ENCODE measurements at regions not wholly inside any gene's neighbourhood (a gene's known extent, or its start where the extent isn't known, plus 50 kb on each side); places are given as distances from the start of the nearest gene placed in this dataset.

GRCh38 chr2:59774821-59775433 lies 778.5 kb downstream of the BCL11A start:
- CTCF ChIA-PET: no interaction called here
- Mint-ChIP-seq H3K27ac (no peak overlapping the region), H3K4me1 (no peaks in the 10 kb centered on the region), H3K36me3 (no peaks in the 10 kb centered on the region), H3K27me3 (peaks cover 0 to 12% (median 4%) of the 10 kb centered on the region in 5 donors), H3K9me3 (peaks cover 0 to 4% (median 0%) of the 10 kb centered on the region in 11 donors), H3K4me3 (no peak overlapping the region)
- Histone ChIP-seq H3K4me3 (ENCODE audit: low read length) (no peak overlapping the region), H3K9me3 (ENCODE audit: control insufficient read depth in 2 of 3, low read length in 3 of 3) (no peaks in the 10 kb centered on the region), H3K4me1 (ENCODE audit: control insufficient read depth in 2 of 2, insufficient read depth in 2 of 2, low read length in 2 of 2) (no peaks in the 10 kb centered on the region), H3K27me3 (ENCODE audit: control insufficient read depth in 2 of 2, insufficient read depth in 2 of 2, low read length in 2 of 2) (no peaks in the 10 kb centered on the region), H3K36me3 (ENCODE audit: control insufficient read depth in 2 of 3, insufficient read depth in 3 of 3, low read length in 3 of 3) (no peaks in the 10 kb centered on the region), H3K27ac (ENCODE audit: low read depth, low read length) (no peak overlapping the region)
- POLR2A ChIA-PET: interaction anchor here (0.5 kb wide), 1 partner anchor 72 kb away, joined by 3 read pairs; no protein-coding TSS in a partner anchor
- DNase-seq (no peak), ATAC-seq (no peak)
- intact Hi-C loops (cut with micrococcal nuclease): no loop called here

DNA sequence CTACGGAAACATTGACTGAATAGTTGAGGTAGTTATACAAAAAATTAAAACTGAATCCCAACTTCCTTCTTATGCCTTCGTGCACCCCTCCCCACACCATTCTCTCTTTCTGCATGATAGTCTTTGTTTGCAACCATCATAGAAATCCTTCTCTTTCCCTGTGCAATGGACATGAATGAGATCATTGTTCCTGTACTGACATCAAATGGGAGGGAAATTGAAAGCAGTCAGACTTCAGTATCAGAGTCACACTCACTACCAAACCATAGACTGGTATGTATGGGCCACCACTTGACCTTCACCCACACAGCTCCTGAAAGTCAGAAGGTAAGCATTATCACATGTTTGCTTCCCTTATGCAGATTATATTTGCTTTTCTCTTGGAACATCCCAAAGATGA lies 782.8 kb downstream of the BCL11A start:
- Histone ChIP-seq H3K9me3 (ENCODE audit: control insufficient read depth in 2 of 3, low read length in 3 of 3) (no peaks in the 10 kb centered on the region), H3K36me3 (ENCODE audit: control insufficient read depth in 2 of 3, insufficient read depth in 3 of 3, low read length in 3 of 3) (no peaks in the 10 kb centered on the region), H3K27me3 (ENCODE audit: control insufficient read depth in 2 of 2, insufficient read depth in 2 of 2, low read length in 2 of 2) (no peaks in the 10 kb centered on the region), H3K4me3 (ENCODE audit: low read length) (no peak overlapping the region), H3K27ac (ENCODE audit: low read depth, low read length) (no peak overlapping the region), H3K4me1 (ENCODE audit: control insufficient read depth in 2 of 2, insufficient read depth in 2 of 2, low read length in 2 of 2) (no peaks in the 10 kb centered on the region)
- Mint-ChIP-seq H3K4me3 (no peak overlapping the region), H3K27me3 (peaks cover 0 to 6% (median 4%) of the 10 kb centered on the region in 5 donors), H3K27ac (no peak overlapping the region), H3K36me3 (no peaks in the 10 kb centered on the region), H3K4me1 (no peaks in the 10 kb centered on the region), H3K9me3 (peaks cover 0 to 4% (median 0%) of the 10 kb centered on the region in 11 donors)
- no peak for DNase-seq
- ATAC-seq: no peak
- intact Hi-C loops (cut with micrococcal nuclease): no loop called here
- ChIA-PET CTCF (no interaction called here), POLR2A (no interaction called here)

DNA sequence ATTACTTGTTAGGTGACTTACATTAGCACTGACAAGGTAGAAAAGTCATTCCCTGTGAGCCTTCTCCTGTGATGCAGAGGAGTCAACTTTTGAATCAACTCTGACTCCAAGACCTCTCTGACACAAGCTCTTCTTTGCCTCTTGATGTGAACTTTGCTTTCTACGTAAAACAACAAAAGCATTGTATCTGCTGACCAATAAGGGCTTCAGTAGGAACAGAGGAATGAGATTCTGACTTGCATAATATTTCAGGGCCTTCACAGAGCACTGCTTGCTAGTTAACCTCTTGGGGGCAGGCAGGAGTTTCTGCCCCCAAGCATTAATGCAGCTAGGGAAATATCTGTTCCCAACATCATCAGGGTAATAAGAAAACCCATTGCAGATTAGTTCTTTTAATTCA lies 791.5 kb downstream of the BCL11A start:
- Histone ChIP-seq H3K36me3 (ENCODE audit: control insufficient read depth in 2 of 3, insufficient read depth in 3 of 3, low read length in 3 of 3) (no peaks in the 10 kb centered on the region), H3K4me1 (ENCODE audit: control insufficient read depth in 2 of 2, insufficient read depth in 2 of 2, low read length in 2 of 2) (no peaks in the 10 kb centered on the region), H3K27ac (ENCODE audit: low read depth, low read length) (no peak overlapping the region), H3K9me3 (ENCODE audit: control insufficient read depth in 2 of 3, low read length in 3 of 3) (no peaks in the 10 kb centered on the region), H3K4me3 (ENCODE audit: low read length) (no peak overlapping the region), H3K27me3 (ENCODE audit: control insufficient read depth in 2 of 2, insufficient read depth in 2 of 2, low read length in 2 of 2) (no peaks in the 10 kb centered on the region)
- ChIA-PET POLR2A (no interaction called here), CTCF (no interaction called here)
- Mint-ChIP-seq H3K9me3 (no peaks in the 10 kb centered on the region), H3K4me1 (no peaks in the 10 kb centered on the region), H3K4me3 (no peak overlapping the region), H3K27ac (no peak overlapping the region), H3K36me3 (no peaks in the 10 kb centered on the region), H3K27me3 (no peaks in the 10 kb centered on the region)
- no peak for ATAC-seq
- intact Hi-C loops (cut with micrococcal nuclease): no loop called here
- DNase-seq: no peak

DNA sequence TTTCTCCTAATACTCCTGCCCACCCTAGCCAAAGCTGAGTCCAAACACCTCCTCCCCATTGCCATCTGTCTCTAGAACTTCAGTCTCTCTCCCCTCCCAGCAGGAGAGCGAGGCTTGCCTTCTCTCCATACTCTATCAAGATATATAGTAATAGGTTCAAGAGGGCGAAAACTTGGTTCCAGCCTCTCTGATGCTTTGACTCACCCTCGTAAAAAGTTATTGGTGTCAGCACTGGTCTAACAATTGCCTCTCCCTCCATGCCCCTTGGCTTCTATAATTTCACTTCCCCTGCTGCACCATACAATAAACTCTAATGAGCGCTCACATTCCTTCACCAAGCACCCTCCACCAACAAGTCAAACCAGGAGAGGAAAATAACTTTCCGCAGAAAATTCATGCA lies 797.3 kb downstream of the BCL11A start:
- no peak overlapping the region for H3K27ac ChIP-seq (ENCODE audit: low read depth, low read length)
- no peaks in the 10 kb centered on the region for H3K9me3 ChIP-seq (ENCODE audit: control insufficient read depth in 2 of 3, low read length in 3 of 3)
- no peaks in the 10 kb centered on the region for H3K36me3 ChIP-seq (ENCODE audit: control insufficient read depth in 2 of 3, insufficient read depth in 3 of 3, low read length in 3 of 3)
- H3K4me1 ChIP-seq (ENCODE audit: control insufficient read depth in 2 of 2, insufficient read depth in 2 of 2, low read length in 2 of 2): no peaks in the 10 kb centered on the region
- CTCF ChIA-PET: no interaction called here
- Mint-ChIP-seq H3K27ac (no peak overlapping the region), H3K4me3 (no peak overlapping the region), H3K4me1 (no peaks in the 10 kb centered on the region), H3K36me3 (no peaks in the 10 kb centered on the region), H3K9me3 (no peaks in the 10 kb centered on the region), H3K27me3 (peaks cover 0 to 3% (median 0%) of the 10 kb centered on the region in 5 donors)
- no peak for DNase-seq
- no peak for ATAC-seq
- POLR2A ChIA-PET: no interaction called here
- H3K27me3 ChIP-seq (ENCODE audit: control insufficient read depth in 2 of 2, insufficient read depth in 2 of 2, low read length in 2 of 2): no peaks in the 10 kb centered on the region
- H3K4me3 ChIP-seq (ENCODE audit: low read length): no peak overlapping the region
- intact Hi-C loops (cut with micrococcal nuclease): loop anchor here in 1 of 2 donors (10.0 kb wide), 1 partner anchor 349 kb away; no protein-coding TSS in a partner anchor

- Histone ChIP-seq H3K27me3 (ENCODE audit: control insufficient read depth in 2 of 2, insufficient read depth in 2 of 2, low read length in 2 of 2) (no peaks in the 10 kb centered on the region), H3K4me1 (ENCODE audit: control insufficient read depth in 2 of 2, insufficient read depth in 2 of 2, low read length in 2 of 2) (no peaks in the 10 kb centered on the region), H3K9me3 (ENCODE audit: control insufficient read depth in 2 of 3, low read length in 3 of 3) (no peaks in the 10 kb centered on the region), H3K36me3 (ENCODE audit: control insufficient read depth in 2 of 3, insufficient read depth in 3 of 3, low read length in 3 of 3) (no peaks in the 10 kb centered on the region), H3K27ac (ENCODE audit: low read depth, low read length) (no peak overlapping the region), H3K4me3 (ENCODE audit: low read length) (no peak overlapping the region)
- no peaks in the 10 kb centered on the region for H3K4me1 Mint-ChIP-seq
- ChIA-PET POLR2A (no interaction called here), CTCF (interaction anchor here (0.5 kb wide), 1 partner anchor 27 kb away, joined by 3 read pairs; no protein-coding TSS in a partner anchor)
- no peaks in the 10 kb centered on the region for H3K36me3 Mint-ChIP-seq
- no peak overlapping the region for H3K4me3 Mint-ChIP-seq
- no peaks in the 10 kb centered on the region for H3K9me3 Mint-ChIP-seq
- ATAC-seq (no peak), DNase-seq (no peak)
- peaks cover 0 to 3% (median 0%) of the 10 kb centered on the region in 5 donors for H3K27me3 Mint-ChIP-seq
- intact Hi-C loops (cut with micrococcal nuclease): loop anchor here in 1 of 2 donors (10.0 kb wide), 1 partner anchor 351 kb away; no protein-coding TSS in a partner anchor
- H3K27ac Mint-ChIP-seq: no peak overlapping the region
Observed at GRCh38 chr2:59754011-59754735, 799.3 kb downstream of the BCL11A start.

DNA sequence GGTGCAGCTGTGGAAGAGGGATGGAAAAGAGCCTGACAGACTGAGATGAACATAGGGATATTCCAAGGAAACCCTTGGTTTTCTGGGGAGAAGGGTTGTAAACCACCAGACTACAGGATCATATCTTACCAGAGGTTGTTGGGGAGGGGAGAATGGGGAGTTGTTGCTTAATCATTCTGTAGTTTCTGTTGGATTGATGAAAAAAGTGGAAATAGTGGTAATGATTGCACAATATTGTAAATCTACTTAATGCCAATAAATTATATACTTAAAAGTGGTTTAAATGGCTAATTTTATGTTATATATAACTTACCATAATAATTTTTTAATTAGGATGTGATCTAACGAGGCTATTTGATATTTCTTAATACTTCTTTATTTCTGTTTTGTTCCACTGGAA lies 800.9 kb downstream of the BCL11A start:
- ChIA-PET POLR2A (interaction anchor here (0.6 kb wide), 1 partner anchor 1477 kb away, joined by 3 read pairs; no protein-coding TSS in a partner anchor), CTCF (no interaction called here)
- intact Hi-C loops (cut with micrococcal nuclease): loop anchor here in 1 of 2 donors (10.0 kb wide), 1 partner anchor 352 kb away; no protein-coding TSS in a partner anchor
- H3K27ac Mint-ChIP-seq: no peak overlapping the region
- no peaks in the 10 kb centered on the region for H3K36me3 Mint-ChIP-seq
- Histone ChIP-seq H3K9me3 (ENCODE audit: control insufficient read depth in 2 of 3, low read length in 3 of 3) (no peaks in the 10 kb centered on the region), H3K27ac (ENCODE audit: low read depth, low read length) (no peak overlapping the region), H3K27me3 (ENCODE audit: control insufficient read depth in 2 of 2, insufficient read depth in 2 of 2, low read length in 2 of 2) (no peaks in the 10 kb centered on the region), H3K36me3 (ENCODE audit: control insufficient read depth in 2 of 3, insufficient read depth in 3 of 3, low read length in 3 of 3) (no peaks in the 10 kb centered on the region), H3K4me3 (ENCODE audit: low read length) (no peak overlapping the region), H3K4me1 (ENCODE audit: control insufficient read depth in 2 of 2, insufficient read depth in 2 of 2, low read length in 2 of 2) (no peaks in the 10 kb centered on the region)
- peaks cover 0 to 1% (median 0%) of the 10 kb centered on the region in 11 donors for H3K9me3 Mint-ChIP-seq
- ATAC-seq: no peak
- H3K4me1 Mint-ChIP-seq: no peaks in the 10 kb centered on the region
- no peak overlapping the region for H3K4me3 Mint-ChIP-seq
- H3K27me3 Mint-ChIP-seq: peaks cover 0 to 5% (median 0%) of the 10 kb centered on the region in 5 donors
- DNase-seq: no peak

All from naive thymus-derived CD4-positive, alpha-beta T cell (primary cell).